ENCODE measurements at regions not wholly inside any gene's neighbourhood (a gene's known extent, or its start where the extent isn't known, plus 50 kb on each side); places are given as distances from the start of the nearest gene placed in this dataset.

GRCh38 chr4:81921751-81922159 is 450.0 kb upstream of the RASGEF1B start:
- DNase-seq = no peak

- DNase-seq = no peak
These were observed 448.1 kb upstream of the RASGEF1B start for GRCh38 chr4:81919810-81920209.

DNA sequence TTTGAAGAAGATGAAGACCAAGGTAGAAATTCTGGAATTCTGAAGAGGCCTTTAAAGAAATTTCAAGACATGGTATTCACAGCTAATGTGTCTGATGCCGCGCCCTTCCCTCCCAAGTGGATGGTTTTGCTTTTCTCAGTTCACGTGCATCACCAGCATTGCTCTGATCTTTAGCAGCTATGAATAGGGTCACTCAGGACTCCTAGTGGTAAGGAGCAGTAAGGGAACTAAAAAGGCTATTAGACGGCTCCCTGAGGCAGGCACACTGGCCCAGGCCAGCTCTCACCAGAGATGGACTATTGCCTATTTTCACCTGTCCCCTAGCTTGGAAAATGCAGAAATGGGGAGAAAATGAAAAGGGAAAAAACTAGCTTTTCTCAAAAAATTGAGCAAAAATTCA is 447.5 kb upstream of the RASGEF1B start:
- peak in 1 of 2 experiments; percentile 21 for DNase-seq

DNA sequence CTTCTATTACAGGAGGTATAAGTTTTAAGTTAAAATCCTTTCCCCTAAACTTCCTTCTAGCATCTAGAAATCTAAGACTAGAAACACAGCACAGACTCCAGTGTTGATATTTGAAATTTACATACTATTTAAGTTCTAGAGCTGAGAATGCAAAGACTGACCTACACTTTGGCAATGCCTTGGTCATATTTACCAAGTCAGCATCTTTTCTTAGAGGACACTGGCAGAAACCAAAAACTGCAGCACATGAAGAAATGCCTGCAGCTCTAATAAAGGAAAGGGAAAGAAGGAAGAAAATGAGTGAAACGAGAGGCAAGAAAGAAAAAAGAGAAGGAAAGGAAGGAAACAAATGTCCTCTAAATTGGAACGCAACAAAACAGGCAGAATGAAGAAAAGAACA is 443.7 kb upstream of the RASGEF1B start:
- DNase-seq = no peak

DNA sequence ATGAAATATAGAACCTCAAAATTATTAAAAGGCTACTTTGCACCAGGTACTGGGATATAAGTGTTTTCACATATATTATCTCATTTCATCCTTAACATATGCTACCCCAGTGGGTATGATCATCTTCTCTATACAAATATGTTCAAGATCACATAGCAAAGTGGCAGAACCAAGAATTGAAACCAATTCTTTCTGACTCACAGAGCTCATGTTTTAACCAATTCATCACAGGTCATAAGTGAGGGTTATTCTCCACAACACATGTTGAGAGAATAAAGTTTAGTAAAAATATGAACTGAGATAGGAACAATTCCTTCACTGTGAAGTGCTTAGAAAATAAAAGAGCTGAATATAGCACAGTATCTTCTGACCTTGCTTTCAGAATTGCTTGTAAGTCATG is 442.9 kb upstream of the RASGEF1B start:
- no peak for DNase-seq

GRCh38 chr4:81913427-81913879 is 441.7 kb upstream of the RASGEF1B start:
- DNase-seq = peak in 1 of 2 experiments; percentile 45

DNA sequence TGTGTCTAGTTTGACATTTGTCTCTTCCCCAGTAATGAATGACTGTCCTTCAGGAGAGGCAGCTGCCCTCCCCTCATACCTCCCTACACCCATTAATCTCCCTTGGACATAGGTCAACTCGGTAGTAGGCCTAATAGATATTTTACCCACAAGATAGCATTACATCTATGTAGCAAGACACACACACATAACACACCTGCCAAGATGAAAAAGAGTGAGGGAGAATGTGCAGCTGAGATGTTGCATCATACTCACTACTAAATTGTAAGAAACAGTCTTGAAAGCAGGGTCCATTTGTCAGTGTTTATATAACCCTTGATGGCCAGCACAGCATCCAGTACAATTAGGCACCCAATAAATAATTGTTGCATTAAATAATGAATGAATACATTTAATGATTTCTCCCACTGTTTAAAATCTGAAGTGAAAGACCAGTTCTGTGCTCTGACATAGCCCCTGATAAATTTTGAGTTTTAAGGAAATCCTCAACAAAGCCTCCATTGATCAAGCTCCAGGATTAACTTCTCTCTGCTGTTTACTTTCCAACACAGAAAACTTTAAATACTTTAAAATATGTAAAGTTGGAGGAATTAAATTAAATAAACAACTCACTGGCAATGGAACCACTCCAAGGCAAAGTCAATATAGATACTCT is 440.8 kb upstream of the RASGEF1B start:
- DNase-seq = no peak

- no peak for DNase-seq
These were observed 435.2 kb upstream of the RASGEF1B start for GRCh38 chr4:81906905-81907304.

- no peak for DNase-seq
These were observed 434.3 kb upstream of the RASGEF1B start for GRCh38 chr4:81905971-81906370.

DNA sequence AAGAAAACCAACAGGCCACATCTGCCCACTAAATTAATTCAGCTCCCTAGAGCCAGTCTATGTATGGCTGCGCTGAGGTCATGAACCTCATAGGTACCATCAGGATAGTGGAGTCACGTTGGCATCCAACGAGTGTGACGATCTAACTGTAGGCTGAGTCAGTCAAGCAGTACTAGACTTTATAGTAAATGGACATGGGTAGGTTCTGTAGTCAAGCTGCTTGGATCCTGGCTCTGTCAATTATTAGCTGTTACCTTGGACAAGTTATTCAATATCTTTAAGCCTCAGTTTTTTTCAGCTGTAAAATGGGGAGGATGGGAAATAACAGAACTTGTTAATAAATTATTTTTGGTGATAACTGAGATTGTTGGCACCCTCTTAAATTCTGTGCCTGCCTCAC is 432.4 kb upstream of the RASGEF1B start:
- no peak for DNase-seq

DNA sequence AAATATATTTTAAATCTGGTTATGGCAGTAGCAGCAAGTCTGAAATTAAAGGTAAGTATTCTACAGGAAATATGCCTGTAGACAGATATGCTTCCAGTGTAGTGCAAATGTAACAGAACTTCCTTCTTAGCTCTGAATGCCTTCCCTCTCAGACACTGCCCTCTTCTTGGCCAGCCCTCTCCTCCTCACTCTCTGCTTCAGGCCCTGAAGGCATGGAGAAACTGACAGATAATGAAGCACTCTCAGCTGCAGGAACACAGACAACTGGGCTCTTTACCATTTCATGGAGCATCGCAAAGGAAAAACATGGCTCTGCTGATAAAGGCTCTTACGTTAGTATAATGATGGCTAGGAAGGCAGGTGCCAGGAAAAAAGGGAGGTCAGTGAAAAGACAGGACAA is 431.5 kb upstream of the RASGEF1B start:
- no peak for DNase-seq

DNA sequence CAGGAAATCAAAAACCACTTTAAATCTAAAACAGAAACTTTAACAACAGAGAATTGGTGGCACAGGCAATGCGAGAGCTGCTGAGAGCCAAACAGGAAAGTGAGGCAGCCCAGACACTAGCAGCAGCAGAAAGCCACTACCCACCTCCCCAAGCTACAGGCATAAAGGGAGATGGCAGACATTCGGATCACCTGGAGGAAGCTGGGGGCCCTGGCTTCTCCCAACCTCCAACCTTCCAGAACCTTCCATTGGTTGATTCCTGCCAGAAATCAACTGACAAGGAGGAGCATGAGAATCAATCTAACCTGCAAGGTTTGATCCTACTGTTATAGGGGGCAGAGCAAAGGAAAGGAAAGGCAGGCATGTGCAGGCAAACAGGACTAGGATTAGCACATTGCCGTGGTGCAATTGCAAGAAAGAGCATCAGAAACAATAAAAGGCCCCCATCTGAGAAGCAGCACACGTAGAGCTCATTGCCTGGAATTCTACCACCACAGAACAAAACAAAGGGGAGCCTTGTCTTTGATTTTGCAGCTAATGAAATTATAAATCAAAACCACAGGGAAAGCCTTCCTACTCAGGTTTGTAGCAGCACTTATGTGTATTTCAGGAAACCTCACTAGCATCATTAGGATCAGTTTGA is 427.3 kb upstream of the RASGEF1B start:
- no peak for DNase-seq

- no peak for DNase-seq
These were observed 425.2 kb upstream of the RASGEF1B start for GRCh38 chr4:81896936-81897335.

DNA sequence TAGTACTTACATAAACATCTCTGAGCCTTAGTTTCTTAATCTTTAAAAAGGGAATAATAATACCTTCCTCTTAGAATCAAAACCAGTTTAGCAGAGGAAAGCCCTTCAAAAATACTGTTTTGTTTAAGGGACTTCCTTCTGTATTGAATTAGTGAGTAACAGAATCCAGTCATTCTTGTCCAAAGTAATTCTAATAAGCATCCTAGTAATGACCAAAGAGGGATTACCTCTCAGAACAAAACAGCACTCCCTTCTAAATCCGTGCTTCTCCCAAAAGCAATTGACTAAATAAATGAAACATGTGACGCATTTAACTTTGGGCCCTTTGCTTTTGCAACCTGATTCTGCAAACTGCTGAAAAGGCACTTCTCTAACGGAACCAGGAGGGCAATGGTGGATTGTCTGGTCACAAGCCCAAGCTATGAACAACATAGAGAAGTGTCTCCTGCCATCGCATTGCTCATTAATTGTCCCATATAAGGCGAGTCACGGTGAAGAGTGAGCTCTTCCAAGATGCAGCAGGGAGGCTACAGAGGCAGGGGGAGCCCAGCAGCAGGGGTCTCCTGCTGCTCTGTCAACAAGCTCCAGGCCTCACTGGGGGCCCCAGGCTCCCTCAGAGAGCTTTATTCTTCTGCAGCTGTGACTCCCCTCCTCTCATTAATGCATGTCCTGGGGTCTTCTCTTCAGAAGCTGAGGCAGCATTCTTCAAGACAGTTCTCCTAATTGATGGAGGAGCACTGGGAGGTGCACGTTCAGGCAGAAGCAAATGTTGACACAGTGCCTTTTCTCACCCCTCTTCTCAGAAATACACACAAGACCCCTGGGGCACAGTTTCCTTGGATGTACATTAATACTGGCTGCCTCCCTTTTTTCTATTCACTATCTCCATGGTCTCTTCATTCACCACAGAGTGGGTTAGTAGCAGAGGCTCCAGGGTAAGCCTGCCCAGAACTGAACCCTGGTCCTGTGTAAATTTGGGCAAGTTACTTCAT is 419.6 kb upstream of the RASGEF1B start:
- no peak for DNase-seq

DNA sequence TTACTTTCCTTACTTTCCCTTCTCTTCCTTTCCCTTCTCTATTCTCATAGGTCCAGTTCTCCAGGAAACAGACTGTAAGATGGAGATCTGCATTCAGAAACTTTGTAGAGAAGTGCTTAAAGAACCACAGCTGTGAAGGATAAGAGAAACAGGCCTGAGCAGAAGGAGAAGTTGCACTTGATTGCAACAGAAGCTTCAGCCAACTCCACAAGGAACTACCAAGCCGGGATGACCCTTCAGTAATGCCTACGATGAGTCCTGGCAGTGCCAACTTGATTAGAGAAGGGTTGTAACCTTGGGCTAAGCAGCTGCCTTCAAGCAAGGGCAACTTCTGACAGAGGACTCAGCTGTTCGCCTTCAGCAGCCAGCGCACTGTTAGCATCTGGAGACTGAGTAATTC is 413.3 kb upstream of the RASGEF1B start:
- no peak for DNase-seq

DNA sequence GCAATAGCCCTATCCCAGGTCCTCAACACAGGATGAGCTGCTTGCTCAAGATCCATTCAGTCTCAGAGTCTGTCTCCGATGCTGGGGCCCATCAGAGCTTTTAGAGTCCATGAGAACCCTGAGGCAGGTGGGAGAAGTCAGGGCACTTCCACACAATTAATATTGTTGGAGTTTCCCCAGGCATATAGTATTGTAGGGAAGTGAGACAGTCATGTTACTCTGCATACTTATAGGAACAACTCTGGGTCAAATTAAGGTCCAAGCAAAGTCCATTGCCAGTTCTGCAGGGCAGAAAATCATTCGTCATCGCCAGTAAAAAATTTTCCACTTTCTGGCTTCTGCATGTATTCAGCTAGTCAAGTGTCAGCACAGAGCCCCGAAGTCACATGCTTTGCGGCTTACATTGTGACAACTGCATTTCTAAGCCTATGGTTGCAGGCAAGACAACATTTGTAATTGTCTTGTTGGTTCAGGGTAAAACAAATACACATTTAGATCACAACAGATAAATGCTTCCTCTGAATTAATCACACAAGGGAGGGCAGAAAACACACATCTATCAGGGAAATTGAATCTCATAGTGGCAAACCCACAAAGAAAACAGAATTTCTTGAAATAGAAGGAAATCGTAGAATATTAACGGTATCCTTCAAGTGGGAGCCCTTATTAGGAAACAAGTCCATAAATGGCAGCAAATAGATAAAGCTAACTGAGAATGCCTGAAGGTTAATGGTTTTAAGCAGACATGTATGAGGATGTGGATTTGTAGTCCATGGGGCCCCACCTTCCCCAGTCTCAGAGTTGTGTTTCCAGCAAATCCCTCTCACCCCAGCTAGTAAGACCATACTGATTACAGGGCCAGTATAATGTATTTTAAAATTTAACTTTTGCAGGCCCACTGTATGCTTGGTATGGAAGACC is 412.1 kb upstream of the RASGEF1B start:
- no peak for DNase-seq

DNA sequence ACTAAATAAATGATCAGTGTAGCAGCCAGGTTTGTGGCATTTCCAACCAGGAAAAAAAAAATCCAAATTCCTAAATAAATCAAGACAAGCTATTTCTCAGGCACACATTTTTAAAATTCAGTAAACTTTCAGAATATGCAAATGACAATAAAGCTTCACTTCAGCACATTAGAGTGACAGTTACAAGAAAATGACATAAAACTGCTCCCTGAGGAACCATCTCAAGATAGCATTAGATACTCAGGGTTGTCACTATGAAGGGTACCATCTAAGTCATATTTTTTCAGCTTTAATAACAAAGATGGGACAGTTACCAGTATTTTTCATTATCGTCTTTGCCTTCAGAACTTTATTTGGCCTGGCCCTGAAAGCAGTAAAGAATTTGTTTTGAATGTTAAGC is 411.3 kb upstream of the RASGEF1B start:
- no peak for DNase-seq

- DNase-seq = no peak
These were observed 410.3 kb upstream of the RASGEF1B start for GRCh38 chr4:81881855-81882621.

GRCh38 chr4:81876106-81876505 is 404.4 kb upstream of the RASGEF1B start:
- DNase-seq = no peak

DNA sequence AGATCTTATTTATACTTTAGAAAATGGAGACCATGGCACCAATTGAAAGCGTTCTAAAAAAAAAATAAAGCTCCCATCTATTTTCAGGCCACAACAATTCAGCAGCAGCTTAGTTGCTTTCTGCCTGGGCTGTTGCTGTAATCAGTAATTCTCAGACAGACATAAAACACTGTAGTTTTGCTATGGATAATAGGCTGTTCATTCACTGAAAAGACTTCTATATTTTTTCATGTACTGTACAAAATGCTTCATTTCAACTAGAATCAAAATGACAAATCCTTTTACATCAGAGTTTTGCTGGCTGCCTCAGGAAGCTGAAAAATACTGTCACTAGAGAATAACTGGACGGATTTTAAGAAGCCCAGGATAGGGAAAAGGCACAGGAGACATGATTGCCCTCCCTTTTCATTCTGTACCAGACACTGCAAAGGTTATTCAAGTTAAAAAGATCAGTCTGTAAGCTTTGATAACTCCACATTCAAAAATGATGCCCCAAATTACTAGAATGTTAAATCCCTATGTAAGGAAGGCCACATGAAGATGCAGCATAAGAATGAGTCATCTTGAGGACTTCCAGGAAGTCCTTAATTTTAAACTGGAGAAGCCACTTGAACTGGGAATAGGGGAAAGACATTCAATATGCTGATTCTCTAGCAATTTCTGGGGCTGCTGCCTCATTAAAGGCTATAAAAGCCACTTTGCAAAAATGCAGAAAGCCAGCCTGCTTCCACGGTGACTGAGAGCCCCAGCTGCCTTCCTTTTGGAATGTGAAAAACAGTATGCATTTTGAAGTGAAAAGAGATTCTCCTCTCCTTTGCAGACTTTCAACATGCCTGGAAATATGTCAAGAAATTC is 403.2 kb upstream of the RASGEF1B start:
- no peak for DNase-seq

DNA sequence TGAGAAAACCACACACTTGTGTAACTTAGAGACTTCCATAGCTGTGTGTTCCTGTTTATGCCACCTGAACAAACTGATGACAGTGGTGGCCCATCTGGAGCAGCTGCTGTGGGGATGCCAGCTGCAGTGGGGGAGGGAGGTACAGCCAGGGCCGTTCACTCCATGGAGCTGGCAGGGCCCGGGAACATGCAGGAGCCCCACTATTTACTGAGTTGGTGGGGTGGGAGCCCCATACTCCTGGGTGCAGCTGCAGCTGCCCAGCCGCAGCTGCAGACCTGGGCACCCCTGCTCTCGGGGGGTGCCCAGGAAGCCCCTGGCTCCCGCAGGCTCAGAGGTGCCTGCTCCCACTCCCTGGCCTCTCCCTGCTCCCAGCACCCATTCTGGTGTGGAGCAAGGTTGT is 398.6 kb upstream of the RASGEF1B start:
- no peak for DNase-seq

All from NCI-H526 (cell line).